ENCODE measurements at regions not wholly inside any gene's neighbourhood (a gene's known extent, or its start where the extent isn't known, plus 50 kb on each side); places are given as distances from the start of the nearest gene placed in this dataset.

DNA sequence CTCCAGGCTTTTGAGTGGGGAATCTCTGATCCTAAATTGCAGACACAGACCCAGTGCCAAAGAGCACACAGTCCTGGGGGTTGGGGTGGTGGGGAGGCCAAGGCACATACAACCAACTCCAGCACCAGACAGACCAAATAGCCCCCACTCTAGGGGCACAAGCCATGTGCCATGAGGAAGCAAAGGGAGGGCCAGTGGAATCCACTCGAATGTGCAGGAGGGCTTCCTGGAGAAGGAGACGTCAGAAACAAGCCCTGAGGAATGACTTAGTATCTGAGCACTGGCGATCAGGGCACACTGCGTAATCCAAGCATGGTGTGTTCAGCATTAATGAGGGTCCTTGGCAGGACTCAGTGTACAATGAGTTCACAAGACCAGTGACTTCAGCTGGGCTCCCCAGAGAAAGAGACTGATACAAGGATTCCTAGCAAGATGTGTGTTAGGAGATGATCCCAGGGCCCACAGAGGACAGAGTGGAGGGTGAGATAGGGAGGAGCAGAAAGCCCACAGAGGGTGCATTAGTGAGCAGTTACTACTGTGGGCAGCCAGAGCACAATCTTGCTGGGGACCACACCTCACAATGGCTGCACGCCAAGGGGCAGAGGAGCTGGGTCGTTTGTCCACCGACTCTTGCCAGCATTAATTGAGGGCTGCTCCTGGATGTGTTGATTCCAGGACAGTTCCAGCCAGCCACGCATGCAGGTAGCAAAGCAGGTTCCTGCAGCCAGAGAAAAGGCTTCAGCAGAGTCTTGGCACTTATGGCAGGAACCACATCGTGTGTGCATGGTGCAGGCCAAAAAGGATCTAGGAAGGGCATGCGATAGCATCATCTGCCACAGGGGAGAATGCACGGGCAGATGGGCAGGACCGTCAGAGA is 152.6 kb upstream of the VSTM2B start:
- no peaks in the 10 kb centered on the region for H3K9me3 ChIP-seq
- no peak overlapping the region for H3K27ac ChIP-seq
- no peak for DNase-seq
- H3K4me1 ChIP-seq: no peaks in the 10 kb centered on the region
- 80 to 85% methylated on average over 12 of the region's 12 CpGs for WGBS, 2 donors
- no peaks in the 10 kb centered on the region for H3K27me3 ChIP-seq
- no peak for TF ChIP-seq CTCF (IDR thresholded peaks at IDR 0.05)
- no peak for TF ChIP-seq POLR2A (IDR thresholded peaks at IDR 0.05)
- no peaks in the 10 kb centered on the region for H3K36me3 ChIP-seq (ENCODE audit: low read depth, missing control alignments)
- intact Hi-C loops (cut with DNase I; ENCODE audit: low total_unique reads): no loop called here
- H3K4me3 ChIP-seq: no peak overlapping the region

DNA sequence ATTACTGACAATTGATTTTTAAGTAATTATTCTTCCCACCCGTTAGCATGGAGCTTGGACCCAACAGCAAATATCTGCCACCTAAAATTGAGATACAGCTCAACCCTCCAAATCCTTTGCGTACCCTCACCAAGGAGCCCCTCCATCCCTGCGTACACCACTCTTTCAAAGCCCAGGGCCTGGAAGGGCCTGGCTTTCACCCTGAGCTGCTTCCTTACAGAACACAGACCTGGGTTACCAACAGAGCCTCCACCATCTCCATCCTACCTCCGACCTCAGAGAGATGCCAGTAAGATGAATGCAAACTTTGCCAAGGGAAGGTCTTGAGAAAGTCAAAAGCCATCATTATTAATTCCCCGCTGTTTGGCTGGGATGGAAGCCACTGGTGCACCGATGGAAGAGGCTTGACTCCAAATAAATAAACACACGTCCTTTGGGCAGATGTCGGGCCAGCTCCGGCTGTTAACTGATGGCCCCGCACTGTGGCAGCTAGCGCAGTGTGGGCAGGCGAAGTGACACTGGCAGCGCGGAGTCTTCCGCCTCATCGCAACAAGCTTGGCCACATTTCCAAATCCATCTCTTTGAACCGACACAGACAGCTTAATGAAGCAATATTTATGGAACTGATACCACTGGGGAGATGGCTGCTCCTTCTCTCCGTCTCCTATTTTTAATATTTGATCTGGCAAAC is 150.2 kb upstream of the VSTM2B start:
- intact Hi-C loops (cut with DNase I; ENCODE audit: low total_unique reads): no loop called here
- 76 to 86% methylated on average over 18 of the region's 18 CpGs for WGBS, 2 donors

DNA sequence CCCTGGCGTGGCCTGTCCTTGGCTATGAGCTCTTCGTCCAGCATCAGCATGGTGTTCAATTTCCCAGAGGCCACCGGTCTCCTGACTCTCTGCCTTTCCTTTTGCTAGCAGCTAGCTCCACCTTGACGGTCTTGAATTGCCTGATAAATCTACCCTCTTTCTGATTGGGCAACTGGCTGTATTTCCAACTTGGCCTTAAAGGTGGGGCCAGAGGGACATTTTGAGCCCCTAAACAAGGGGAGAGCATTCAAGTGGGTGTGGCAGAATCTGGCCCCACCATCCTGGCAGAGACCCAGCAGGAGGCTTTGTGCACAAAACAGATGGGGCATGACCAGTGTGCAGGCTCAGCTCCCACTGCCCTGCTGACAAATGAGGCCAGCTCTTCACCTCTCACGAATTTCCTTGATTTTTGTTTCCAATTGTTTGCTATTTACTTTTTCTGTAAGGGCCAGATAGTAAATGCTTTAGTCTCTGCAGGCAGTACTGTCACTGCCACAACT is 148.9 kb upstream of the VSTM2B start:
- H3K27me3 ChIP-seq: no peaks in the 10 kb centered on the region
- TF ChIP-seq POLR2A (IDR thresholded peaks at IDR 0.05): no peak
- no peak for TF ChIP-seq CTCF (IDR thresholded peaks at IDR 0.05)
- intact Hi-C loops (cut with DNase I; ENCODE audit: low total_unique reads): no loop called here
- DNase-seq: no peak
- no peaks in the 10 kb centered on the region for H3K36me3 ChIP-seq (ENCODE audit: low read depth, missing control alignments)
- H3K9me3 ChIP-seq: no peaks in the 10 kb centered on the region
- H3K4me1 ChIP-seq: no peaks in the 10 kb centered on the region
- no peak overlapping the region for H3K4me3 ChIP-seq
- WGBS, 2 donors: 66 to 72% methylated on average over 5 of the region's 5 CpGs
- H3K27ac ChIP-seq: no peak overlapping the region

More for the DNA sequence above, 150.2 kb upstream of the VSTM2B start:
- H3K9me3 ChIP-seq: no peaks in the 10 kb centered on the region
- no peaks in the 10 kb centered on the region for H3K4me1 ChIP-seq
- no peak overlapping the region for H3K4me3 ChIP-seq
- no peak overlapping the region for H3K27ac ChIP-seq
- no peaks in the 10 kb centered on the region for H3K36me3 ChIP-seq (ENCODE audit: low read depth, missing control alignments)
- H3K27me3 ChIP-seq: no peaks in the 10 kb centered on the region
- no peak for DNase-seq
- TF ChIP-seq CTCF (IDR thresholded peaks at IDR 0.05): no peak

GRCh38 chr19:29378126-29378525 is 147.7 kb upstream of the VSTM2B start:
- intact Hi-C loops (cut with DNase I; ENCODE audit: low total_unique reads): no loop called here
- Histone ChIP-seq H3K27me3 (no peaks in the 10 kb centered on the region), H3K9me3 (no peaks in the 10 kb centered on the region), H3K27ac (no peak overlapping the region), H3K4me3 (no peak overlapping the region), H3K4me1 (no peaks in the 10 kb centered on the region), H3K36me3 (ENCODE audit: low read depth, missing control alignments) (no peaks in the 10 kb centered on the region)
- no peak for DNase-seq
- TF ChIP-seq CTCF (IDR thresholded peaks at IDR 0.05) (no peak), POLR2A (IDR thresholded peaks at IDR 0.05) (no peak)
- 84 to 88% methylated on average over 4 of the region's 4 CpGs for WGBS, 2 donors
